HG03354 (cell line): ENCODE measurements at regions not wholly inside any gene's neighbourhood (a gene's known extent, or its start where the extent isn't known, plus 50 kb on each side); places are given as distances from the start of the nearest gene placed in this dataset.

Source experiments
- ATAC-seq: cut with Tn5 transposase; IDR thresholded peaks from one replicate; pipeline ENCODE4 v1.9.1; 2021; ENCODE audit warnings: mild to moderate bottlenecking; ENCODE audit not compliant: unreplicated experiment, poor library complexity, severe bottlenecking

DNA sequence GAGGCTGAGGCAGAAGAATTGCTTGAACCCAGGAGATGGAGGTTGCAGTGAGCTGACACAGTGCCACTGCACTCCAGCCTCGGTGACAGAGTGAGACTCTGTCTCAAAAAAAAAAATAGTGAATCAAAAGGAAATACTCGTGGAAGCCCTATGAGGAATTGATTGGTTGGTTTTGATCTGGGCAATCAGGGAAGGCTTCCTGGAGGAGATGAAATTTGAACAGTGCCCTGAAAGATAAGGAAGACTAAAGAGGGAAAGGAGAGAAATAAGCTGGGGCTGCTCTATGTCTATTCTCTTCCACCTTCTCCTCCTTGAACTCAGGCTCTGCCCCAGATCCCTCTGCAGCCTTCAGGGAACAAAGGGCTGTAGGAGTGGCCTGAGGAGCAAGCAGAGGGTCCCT, 54.1 kb downstream of the IRF2BPL start:
- no peak for ATAC-seq

DNA sequence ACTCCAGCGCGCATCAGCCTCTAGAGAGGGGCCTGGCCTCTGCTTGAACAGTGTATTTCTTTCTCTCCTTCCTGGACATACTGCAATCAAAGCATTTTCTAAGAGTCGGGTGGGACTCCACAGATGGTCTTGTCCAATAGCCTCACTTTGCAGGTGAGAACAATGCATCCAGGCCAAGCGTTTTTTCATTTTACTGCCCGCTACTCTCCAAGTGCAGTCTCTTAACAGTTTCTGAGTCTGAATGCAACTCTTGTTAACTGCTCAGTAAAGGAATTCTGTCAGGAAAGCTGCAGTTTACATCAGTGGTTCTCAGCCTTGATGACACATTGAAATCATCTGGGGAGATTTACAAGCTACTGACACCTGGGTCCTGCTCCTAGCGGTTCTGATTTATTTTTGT, 57.0 kb downstream of the IRF2BPL start:
- ATAC-seq: no peak

DNA sequence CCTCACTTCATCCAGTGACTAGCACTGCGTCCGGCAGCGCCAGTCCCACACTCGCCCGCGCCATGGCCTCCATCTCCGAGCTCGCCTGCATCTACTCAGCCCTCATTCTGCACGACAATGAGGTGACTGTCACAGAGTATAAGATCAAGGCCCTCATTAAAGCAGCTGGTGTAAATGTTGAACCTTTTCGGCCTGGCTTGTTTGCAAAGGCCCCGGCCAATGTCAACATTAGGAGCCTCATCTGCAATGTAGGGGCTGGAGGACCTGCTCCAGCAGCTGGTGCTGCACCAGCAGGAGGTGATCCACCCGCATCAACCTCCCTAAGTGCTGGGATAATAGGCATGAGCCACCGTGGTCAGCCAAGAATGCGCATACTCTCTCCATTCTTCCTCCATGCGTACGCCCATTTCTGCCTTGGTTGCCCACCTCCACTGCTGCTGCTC, 59.9 kb downstream of the IRF2BPL start:
- no peak for ATAC-seq

DNA sequence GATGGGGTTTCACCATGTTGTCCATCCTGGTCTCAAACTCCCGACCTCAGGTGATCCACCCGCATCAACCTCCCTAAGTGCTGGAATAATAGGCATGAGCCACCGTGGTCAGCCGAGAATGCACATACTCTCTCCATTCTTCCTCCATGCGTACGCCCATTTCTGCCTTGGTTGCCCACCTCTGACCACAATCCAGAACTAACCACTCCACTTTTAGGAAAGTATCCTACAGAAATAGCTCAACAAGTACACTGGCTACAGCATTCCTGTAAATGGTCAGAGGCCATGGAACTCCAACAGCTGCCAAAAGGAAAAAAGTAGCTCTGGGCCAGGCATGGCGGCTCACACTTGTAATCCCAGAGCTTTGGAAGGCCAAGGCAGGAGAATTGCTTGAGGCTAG, 60.7 kb downstream of the IRF2BPL start:
- ATAC-seq: no peak

DNA sequence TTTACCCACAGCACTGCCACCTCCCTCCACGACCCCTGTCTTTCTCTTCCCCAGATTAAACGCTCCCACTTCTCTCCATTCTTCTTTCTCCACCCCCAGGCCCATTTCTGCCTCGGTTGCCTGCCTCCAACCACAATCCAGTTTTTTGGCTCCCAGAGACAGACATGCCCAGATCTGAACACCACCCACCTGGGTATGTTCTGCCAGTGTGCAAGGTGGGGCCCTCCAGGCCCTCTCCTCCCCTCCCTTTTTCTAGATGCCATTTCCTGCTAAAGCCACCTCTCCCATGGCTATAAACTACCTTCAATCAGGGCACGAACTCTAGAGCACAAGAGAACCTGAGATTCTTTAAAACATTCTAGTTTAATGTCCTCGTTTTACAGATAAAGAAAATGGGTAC, 63.3 kb downstream of the IRF2BPL start:
- no peak for ATAC-seq

DNA sequence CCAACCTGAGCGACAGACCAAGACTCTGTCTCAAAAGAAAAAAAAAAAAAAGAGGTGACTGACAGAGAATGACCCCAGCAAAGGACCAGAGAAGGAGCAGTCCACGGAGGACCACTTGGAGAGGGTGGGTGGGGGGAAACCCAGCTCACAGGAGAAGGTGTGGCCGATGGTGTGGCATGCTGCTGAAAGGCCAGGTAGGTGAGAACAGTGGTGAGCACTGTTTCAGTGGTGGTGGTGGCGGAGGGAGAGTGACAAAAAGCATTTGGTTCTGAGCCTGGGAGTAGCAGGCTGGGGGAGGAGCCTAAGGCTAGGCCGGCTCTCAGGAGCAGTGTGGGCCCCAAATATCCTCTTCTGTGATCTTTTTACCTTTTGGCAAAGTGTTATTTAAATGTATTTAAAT, 63.8 kb downstream of the IRF2BPL start:
- ATAC-seq: no peak

DNA sequence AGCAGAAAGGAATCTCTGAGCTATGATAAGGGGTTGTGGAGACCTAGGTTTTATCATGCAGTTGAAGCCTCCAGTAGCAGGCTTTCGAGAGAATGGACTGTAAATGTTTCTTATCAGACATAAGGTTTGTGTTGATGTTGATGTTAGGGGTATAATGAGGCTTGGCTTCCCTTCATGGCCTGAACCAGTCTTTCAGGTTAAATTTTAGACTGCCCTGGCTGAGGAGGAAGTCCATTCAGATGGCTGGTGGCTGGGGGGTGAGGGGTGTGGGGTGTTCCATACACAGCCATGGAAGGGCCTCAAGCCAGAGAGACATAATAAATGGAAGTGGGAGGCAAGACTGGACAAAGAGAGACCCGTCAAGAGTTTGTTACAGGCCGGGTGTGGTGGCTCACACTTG, 65.1 kb downstream of the IRF2BPL start:
- ATAC-seq: no peak

DNA sequence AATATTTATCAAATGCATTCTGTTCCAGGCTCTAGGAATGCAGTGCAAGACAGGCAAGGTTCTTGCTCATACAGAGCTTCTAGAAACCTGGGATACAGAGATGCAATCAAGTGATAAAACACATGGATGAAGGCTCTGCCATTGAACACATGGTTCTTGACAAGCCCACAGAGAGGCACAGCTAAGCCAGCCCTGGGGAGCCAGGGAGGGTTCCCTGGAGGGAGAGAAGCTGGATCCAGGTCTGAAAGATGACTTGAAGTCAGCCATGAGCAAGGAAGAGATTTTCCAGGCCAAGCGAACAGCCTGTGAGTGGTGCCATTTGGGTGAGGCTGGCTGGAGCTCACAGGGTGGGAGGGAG, 66.2 kb downstream of the IRF2BPL start:
- no peak for ATAC-seq

DNA sequence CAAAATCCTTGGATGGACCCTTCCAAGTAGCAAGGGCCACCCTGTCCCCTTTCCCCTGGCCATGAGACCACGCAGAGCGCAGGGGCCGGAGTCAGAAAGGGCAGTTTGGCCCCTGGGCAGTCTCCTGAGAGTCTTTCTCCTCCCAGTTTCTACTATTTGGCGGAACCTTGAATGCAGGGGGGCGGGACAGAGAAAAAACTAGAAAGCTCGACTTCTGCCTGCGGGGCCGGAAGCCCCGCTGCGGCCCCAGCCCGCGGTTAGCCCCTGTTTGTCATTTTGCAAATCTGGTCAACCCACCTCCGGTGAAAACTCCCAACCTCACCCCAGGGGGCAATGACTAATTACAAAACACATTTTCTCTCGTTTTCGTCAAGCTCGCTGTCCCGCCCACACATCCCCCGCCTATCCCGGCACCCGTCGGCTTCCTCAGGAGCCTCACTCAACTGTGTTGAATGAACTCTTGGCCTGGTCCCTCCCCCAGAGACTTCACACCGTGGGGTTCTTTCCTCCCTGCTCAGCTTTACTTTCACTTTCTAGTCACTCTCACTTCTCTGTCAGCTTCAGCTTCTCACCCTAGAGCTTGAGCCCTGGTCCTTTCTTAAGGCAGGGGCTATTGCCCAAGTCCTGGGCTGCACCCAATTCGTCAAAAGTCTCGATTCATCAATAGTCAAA, 66.7 kb downstream of the IRF2BPL start:
- ATAC-seq: peak; percentile 85

DNA sequence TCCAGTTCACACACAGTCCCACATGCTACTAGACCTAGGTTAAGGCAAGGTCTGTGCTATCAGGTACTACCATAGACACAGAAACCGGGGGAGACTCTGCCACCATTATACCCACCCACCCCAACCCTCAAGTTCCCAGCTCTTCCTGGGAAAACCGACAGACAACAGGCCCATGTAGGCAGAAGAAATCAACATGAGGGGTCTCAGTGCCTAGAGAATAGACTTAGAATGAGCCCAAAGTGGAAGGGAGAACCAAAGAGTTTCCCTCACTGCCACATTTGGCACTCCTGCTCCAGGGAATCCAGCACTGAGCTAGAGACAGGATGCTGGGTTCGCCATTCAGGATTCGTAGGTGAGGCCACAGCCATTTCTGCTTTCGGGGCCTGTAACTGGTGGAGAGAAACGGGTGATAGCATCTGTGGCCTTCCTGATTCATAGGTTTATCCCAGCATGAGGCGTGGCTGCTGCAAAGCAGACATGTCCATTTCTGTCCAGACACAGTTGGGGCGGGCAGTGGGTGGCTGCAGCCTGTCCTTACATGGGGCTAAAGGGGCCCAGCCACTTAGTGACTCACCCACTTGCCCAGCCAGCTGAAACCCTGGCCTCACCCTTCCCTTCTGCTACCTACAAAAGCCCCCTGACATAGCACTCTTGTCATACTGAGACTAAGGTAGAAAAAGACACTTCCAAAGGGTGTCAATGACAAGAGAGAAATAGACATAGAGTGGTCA, 69.4 kb downstream of the IRF2BPL start:
- no peak for ATAC-seq

DNA sequence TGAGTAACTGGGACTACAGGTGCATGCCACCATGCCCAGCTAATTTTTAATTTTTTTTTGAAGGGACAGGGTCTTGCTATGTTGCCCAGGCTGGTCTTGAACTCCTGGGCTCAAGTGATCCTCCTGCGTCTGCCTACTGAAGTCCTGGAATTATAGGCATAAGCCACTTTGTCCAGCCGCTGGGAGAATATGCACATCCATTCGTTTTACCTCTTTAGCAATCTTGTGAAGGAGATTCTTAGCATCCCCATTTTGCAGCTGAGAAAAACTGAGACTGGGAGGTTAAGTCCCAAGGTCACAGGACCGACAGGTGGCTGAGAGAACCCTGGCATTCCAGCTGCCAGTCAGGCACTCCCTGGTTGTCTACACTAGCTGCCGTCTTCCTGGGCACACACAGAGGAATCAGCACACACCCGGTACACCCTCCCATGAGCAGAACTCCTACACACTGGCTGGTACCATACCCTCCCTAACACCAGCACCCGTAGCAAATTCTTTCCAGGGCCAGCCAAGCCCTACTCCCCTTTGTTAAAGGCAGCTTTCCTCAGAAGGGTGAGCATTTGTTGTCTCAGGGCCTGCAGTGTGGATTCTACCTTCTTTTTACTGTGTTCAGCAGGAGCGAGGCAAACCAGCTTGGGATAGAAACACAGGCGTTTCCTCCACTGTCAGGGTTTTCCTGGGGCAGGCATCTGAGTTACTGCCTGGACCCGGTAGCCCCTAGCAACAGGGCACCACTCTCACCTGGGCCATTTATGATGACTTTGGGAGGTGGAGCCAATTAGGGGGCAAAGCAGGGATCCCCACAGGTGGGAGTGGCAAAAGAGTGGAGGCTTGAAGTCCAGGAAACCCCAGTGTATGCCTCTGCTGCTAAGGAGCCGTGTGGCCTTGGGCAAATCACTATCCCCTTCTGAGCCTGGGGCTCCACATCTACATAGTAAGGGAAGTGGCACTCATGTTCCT, 70.2 kb downstream of the IRF2BPL start:
- no peak for ATAC-seq

DNA sequence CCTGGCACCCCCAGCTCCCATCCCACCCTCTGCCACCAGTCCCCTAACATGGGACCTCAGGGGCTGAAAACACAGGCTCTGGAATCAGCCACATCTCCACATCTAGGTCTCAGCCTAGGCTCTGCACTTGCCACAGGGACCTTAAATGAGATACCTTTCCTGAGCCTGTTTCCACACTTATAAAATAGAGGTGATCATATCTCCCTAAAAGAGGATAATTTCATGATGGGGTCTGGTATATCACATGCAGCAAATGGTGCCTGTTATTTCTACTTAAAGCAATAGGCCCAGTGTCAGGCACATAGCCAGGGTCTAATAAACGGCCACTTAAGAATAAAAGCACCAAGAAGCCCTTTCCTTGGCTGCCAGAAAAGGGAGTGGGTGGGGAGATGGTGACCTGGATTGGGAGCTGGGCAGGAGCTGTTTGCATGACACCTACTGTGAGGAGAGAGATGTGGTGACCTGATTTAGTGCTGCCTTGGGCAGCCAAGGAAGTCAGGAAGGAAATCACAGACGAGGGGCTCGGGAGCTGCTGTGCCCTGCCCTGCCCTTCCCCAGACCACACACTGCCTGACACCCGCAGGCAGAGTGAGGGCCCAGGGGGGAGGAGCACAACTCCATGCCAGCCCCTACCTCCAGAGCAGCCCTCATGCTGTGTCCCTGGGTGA, 71.2 kb downstream of the IRF2BPL start:
- no peak for ATAC-seq

DNA sequence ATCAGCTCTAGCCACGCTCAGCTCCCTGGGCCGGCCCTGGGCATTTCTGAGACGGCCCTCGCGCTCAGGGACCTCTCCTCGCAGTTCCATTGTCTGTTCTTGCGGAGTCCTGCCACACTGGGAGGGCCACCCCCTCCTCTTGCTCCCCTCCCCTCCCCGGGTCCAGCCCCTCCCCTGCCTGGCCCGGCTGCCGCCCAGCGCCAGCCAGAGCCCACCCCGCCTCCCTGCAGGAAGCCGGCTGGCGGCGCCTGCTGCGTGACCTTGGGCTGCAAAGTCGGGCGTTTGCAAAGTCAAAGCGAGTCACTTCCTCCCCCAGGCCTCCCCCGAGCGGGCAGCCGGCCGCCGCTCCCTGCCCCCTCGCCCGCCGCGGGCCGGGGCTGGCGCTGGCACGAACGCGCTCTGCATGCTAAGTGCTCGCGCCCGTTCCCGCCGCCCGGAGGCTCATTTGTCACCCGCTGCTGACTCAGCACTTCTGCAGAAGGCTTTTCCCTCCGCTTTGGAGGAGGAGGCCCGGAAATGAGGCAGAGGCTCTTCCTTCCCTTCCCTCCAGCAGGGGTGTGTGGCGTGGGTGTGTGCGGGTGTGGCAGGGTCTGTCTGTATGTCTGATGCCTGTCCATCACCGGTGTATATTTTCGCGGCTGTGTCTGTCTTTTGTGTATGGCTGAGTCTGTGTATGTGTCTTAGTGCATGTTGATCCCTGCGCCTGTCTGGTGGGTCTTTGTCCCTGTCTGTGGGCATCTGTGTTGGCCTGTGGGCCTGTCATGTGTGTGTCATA, 72.0 kb downstream of the IRF2BPL start:
- peak; percentile 46 for ATAC-seq

DNA sequence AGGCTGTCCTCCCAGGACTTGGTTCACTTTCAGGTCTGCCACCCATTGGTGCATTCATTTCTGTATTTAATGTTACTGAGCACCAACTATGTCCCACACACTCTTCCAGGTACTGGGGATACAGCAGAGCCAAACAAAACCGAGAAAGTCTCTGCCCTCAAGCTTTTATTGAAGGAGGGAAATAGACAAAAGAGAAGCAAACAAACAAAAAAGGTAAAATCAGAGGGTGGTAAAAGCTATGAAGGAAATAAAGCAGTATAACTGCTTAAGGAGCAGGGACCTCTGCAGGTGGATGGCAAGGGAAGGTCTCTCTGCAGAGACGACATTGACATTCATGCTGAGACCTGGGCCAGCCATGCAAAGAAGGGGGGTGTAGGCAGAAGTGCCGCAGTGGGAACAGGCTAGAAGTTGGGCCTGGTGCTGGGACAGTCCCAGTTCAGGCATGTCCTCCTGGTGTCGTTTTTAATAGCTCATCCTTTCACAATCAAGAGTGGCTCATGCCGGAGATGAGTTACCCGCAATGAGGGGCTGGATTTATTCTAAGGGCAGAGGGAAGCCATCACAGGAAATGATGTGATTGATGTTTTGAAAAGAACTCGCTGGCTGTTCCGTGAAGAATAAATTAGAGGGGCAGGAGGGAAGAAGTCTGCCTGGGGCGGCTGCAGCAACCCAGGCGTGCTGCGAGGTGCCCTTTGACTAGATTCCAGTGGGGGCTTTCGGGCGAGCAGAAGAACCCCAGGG, 72.8 kb downstream of the IRF2BPL start:
- ATAC-seq: peak; percentile 35

DNA sequence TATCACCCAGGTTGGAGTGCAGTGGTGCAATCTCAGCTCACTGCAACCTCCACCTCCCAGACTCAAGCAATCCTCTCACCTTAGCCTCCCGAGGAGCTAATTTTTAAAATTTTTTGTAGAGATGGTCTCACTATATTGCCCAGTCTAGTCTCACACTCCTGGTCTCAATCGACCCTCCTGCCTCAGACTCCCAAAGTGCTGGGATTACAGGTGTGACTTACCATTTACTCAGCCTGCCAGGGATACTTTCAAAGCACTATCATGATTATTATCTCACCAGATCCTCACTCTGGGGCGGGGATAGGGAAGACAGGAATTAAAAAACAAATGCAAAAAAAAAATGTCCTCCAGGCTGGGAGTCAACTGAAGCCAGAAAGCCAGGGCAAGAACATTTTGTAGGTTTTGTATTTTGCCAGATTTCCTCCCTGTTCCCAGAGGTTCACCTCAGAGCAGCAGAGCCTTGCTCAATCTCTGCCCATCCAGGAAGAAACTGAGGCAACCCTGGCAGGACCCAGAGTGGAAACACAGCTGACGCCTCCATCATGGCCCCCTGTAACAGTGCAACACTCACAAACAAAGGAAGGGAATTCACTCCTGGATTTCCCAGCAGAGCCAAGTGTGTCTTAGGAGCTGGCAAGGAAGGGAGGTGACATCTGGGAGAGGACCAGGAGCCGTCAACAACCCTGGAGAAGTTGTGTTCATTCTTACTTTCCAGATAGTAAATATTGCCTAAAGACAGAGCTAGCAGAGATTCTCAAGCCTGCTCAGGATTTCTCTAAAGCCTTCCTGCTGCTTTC, 73.9 kb downstream of the IRF2BPL start:
- no peak for ATAC-seq

DNA sequence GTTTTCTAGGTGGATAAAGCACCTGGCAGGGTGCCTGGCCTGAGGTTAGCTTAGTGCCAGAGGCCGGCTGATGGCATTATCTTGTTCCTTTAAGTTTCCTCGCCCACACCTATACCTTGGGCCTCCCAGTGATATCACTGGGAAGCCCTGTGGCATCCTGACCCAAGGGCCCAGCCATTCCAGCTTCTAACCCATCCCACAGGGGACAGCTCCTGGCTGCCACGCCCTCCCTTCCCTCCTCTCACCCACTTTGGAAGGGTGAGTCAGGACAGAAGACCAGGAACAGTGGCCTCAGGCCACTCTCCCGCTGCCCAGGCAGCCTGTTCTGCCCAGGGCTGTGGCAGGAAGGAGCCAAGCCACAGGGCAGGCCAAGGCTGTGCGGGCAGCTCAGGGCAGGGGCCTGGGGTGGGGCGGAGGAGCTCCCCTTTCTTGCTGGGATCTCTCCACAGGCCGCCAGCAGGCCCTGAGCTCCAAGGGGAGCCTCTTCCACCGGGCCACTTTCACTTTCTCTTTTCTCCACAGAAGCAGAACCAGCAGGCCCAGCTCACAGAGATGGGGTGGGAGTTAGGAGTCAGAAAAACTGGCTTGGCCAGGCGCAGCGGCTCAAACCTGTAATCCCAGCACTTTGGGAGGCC, 75.1 kb downstream of the IRF2BPL start:
- no peak for ATAC-seq

DNA sequence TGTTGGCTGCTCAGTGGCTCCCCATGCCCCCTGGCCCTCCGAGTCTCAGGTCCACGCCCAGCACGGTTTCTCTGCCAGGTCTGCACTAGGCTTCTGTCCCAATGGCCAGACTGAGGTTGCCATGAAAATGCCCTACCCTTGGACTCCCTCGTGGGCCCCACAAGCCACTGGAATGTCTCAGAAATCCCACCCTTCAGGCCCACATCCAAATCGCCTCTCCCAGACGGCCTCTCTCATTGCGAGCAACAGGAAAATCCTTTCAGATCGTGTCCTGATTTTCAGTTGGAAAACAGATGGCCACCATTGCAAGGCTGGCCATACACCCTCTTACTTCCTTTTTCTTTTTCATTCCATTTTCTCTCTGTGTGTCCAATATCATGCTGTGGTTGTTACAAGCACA, 77.3 kb downstream of the IRF2BPL start:
- no peak for ATAC-seq
